RWPE2 (cell line): ENCODE measurements at regions not wholly inside any gene's neighbourhood (a gene's known extent, or its start where the extent isn't known, plus 50 kb on each side); places are given as distances from the start of the nearest gene placed in this dataset.

Experiments
- ATAC-seq: fragments of 200-7000 bp; cut with Tn5 transposase; 3 replicates; pipeline ENCODE4 v1.9.1; 2021; ENCODE audit warnings: low read depth
- DNase-seq: peaks from one replicate; pipeline ENCODE4 v3.0.0-alpha.2; 2020; ENCODE audit warnings: low spot score
- H3K27ac ChIP-seq: fragments of 450-650 bp; 2 replicates; pipeline ENCODE4 v1.5.1; 2017; ENCODE audit warnings: mild to moderate bottlenecking; ENCODE audit not compliant: poor library complexity, severe bottlenecking
- H3K27me3 ChIP-seq: fragments of 250-450 bp; sonication (Bioruptor Pico); 2 replicates; pipeline ENCODE4 v1.5.1; 2021; ENCODE audit warnings: mild to moderate bottlenecking, moderate library complexity; ENCODE audit not compliant: insufficient read depth, poor library complexity, severe bottlenecking
- H3K36me3 ChIP-seq: fragments of 250-450 bp; sonication (Bioruptor Pico); 2 replicates; pipeline ENCODE4 v1.5.1; 2020; ENCODE audit warnings: low read depth, mild to moderate bottlenecking, moderate library complexity
- H3K4me1 ChIP-seq: fragments of 250-450 bp; sonication (Bioruptor Pico); 2 replicates; pipeline ENCODE4 v1.5.1; 2021; ENCODE audit warnings: mild to moderate bottlenecking, moderate library complexity; ENCODE audit not compliant: insufficient read depth, poor library complexity, severe bottlenecking
- H3K4me3 ChIP-seq: fragments of 250-450 bp; sonication (Bioruptor Pico); 2 replicates; pipeline ENCODE4 v1.5.1; 2021; ENCODE audit warnings: mild to moderate bottlenecking, moderate library complexity; ENCODE audit not compliant: severe bottlenecking
- H3K9me3 ChIP-seq: fragments of 250-450 bp; sonication (Bioruptor Pico); 2 replicates; pipeline ENCODE4 v1.5.1; 2021; ENCODE audit warnings: mild to moderate bottlenecking, moderate library complexity; ENCODE audit not compliant: severe bottlenecking
- CTCF ChIP-seq: fragments of 450-650 bp; IDR thresholded peaks from one replicate; pipeline ENCODE4 v1.5.1; 2017; ENCODE audit warnings: mild to moderate bottlenecking, moderate library complexity; ENCODE audit not compliant: poor library complexity, severe bottlenecking

- H3K4me1 ChIP-seq, result no peaks in the 10 kb centered on the region
- ATAC-seq, result no peak
These were observed 152.5 kb upstream of the SKOR2 start for GRCh38 chr18:47403949-47404348.

GRCh38 chr18:47403317-47403716 lies 151.9 kb upstream of the SKOR2 start:
- no peak overlapping the region for H3K4me3 ChIP-seq
- TF ChIP-seq CTCF, result no peak
- no peak for DNase-seq
- no peaks in the 10 kb centered on the region for H3K9me3 ChIP-seq
- no peaks in the 10 kb centered on the region for H3K4me1 ChIP-seq
- no peak for ATAC-seq
- H3K27ac ChIP-seq, result no peak overlapping the region
- H3K36me3 ChIP-seq, result no peaks in the 10 kb centered on the region
- no peaks in the 10 kb centered on the region for H3K27me3 ChIP-seq

More at GRCh38 chr18:47403949-47404348, 152.5 kb upstream of the SKOR2 start:
- DNase-seq, result no peak
- Histone ChIP-seq H3K36me3 (no peaks in the 10 kb centered on the region), H3K27ac (no peak overlapping the region), H3K4me3 (no peak overlapping the region), H3K27me3 (no peaks in the 10 kb centered on the region), H3K9me3 (no peaks in the 10 kb centered on the region)
- TF ChIP-seq CTCF, result no peak

DNA sequence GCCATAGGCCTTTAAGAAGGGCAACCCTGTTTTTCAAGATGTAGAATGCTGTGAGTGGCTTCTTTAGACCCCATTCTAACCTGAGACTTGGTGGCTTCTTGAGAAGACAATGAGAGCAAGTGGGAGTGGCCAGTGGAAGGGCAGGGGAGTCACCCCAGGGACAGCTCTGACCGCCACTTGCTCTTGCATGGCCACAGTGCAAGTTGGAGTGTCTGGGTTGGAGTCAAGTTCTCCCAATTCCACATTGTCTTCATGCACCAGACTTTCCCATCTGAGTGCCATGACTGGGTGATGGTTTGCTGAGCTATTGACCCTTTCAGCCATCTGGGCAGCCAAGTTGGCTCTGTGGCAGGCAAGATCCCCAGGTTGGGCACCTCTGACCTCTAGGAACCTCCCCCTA lies 148.0 kb upstream of the SKOR2 start:
- H3K27ac ChIP-seq, result no peak overlapping the region
- H3K4me3 ChIP-seq, result no peak overlapping the region
- no peak for TF ChIP-seq CTCF
- H3K4me1 ChIP-seq, result no peaks in the 10 kb centered on the region
- DNase-seq (no peak), ATAC-seq (no peak)
- H3K36me3 ChIP-seq, result no peaks in the 10 kb centered on the region
- H3K9me3 ChIP-seq, result no peaks in the 10 kb centered on the region
- H3K27me3 ChIP-seq, result no peaks in the 10 kb centered on the region

DNA sequence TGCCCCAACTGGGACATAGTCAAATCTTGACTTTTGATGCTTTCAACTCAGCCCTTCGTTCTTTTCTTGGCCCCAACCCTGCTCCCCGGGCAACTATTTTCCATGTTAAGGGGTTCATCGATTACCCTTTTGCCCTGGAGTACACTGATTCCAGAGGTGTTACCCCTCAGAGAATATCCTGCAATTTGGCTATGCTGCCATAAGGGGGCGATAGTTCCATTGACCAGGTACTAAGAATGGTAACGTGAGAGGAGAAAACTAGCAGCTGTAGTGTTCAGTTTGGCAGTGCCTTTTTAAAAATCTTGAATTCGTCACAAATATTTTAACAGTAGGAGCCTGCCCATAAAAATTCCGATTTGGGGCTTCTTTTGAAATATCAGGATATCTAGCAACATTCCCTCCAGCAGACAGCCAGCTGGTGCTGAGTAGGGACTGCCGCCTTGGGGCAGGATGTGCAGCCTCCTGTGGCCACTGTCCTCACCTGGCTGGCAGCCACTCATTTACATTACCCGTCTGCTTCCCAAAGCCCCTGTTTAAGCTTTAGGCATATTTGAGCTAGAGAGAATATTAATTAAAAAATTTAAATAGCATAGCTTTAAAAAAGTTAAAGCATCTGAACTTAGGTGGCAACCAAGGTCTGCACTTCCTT lies 146.3 kb upstream of the SKOR2 start:
- Histone ChIP-seq H3K36me3 (no peaks in the 10 kb centered on the region), H3K9me3 (no peaks in the 10 kb centered on the region), H3K4me1 (no peaks in the 10 kb centered on the region), H3K27me3 (no peaks in the 10 kb centered on the region), H3K4me3 (no peak overlapping the region), H3K27ac (no peak overlapping the region)
- DNase-seq (no peak), ATAC-seq (no peak)
- TF ChIP-seq CTCF, result no peak

- no peak overlapping the region for H3K4me3 ChIP-seq
- ATAC-seq (no peak), DNase-seq (no peak)
- no peaks in the 10 kb centered on the region for H3K4me1 ChIP-seq
- H3K36me3 ChIP-seq, result no peaks in the 10 kb centered on the region
- H3K27me3 ChIP-seq, result no peaks in the 10 kb centered on the region
- no peak overlapping the region for H3K27ac ChIP-seq
- TF ChIP-seq CTCF, result no peak
- H3K9me3 ChIP-seq, result no peaks in the 10 kb centered on the region
These were observed 140.2 kb upstream of the SKOR2 start for GRCh38 chr18:47391665-47392064.
